ENCODE measurements at regions not wholly inside any gene's neighbourhood (a gene's known extent, or its start where the extent isn't known, plus 50 kb on each side); places are given as distances from the start of the nearest gene placed in this dataset.

GRCh38 chr2:207290833-207291624 is 125.3 kb upstream of the KLF7 start:
- CTCF ChIA-PET = interaction anchor here (0.7 kb wide), 1 partner anchor 316 kb away, joined by 3 read pairs; no protein-coding TSS in a partner anchor
- no TSS peak for BruUV-seq (replicated peaks)
- in situ Hi-C loops (cut with HindIII; ENCODE audit: low pct_unique_long_range_greater_than_20kb, low sequenced_read_pairs) (no loop called here), intact Hi-C loops (cut with micrococcal nuclease; ENCODE audit: unreplicated experiment) (no loop called here)
- no peaks in the 10 kb centered on the region; the same call in 1 of the 2 replicates for H3K36me3 ChIP-seq (ENCODE audit: control insufficient read depth, insufficient read depth, low read length)
- H3K4me3 ChIP-seq (ENCODE audit: low read depth in 2 of 2, low read length in 2 of 2) = no peak overlapping the region
- DNase-seq (ENCODE audit: low read depth, low spot score) = no peak
- no peak for ATAC-seq
- no peak overlapping the region for H3K27ac ChIP-seq (ENCODE audit: low read length)
- TF ChIP-seq CTCF (IDR thresholded peaks at IDR 0.05) (no peak), SIN3A (IDR thresholded peaks at IDR 0.05; ENCODE audit: borderline replicate concordance, insufficient read depth, low read depth, low read length) (no peak), REST (IDR thresholded peaks at IDR 0.05; ENCODE audit: insufficient read depth in 1 of 2, low read depth in 2 of 2, low read length in 1 of 2) (no peak), POLR2AphosphoS5 (IDR thresholded peaks at IDR 0.05; ENCODE audit: low read depth, low read length) (no peak), TCF7L2 (IDR thresholded peaks at IDR 0.05; ENCODE audit: low read depth, low read length) (no peak)
- H3K27me3 ChIP-seq (ENCODE audit: control insufficient read depth, insufficient read depth, low read length) = no peaks in the 10 kb centered on the region
- POLR2A ChIA-PET = no interaction called here
- no peaks in the 10 kb centered on the region for H3K4me1 ChIP-seq (ENCODE audit: control insufficient read depth, insufficient read depth, low read length)
- H3K9me3 ChIP-seq (ENCODE audit: control insufficient read depth, insufficient read depth, low read depth, low read length) = no peaks in the 10 kb centered on the region

- BruUV-seq (replicated peaks) = no TSS peak
- Histone ChIP-seq H3K9me3 (ENCODE audit: control insufficient read depth, insufficient read depth, low read depth, low read length) (no peaks in the 10 kb centered on the region), H3K4me3 (ENCODE audit: low read depth in 2 of 2, low read length in 2 of 2) (no peak overlapping the region), H3K27ac (ENCODE audit: low read length) (no peak overlapping the region), H3K27me3 (ENCODE audit: control insufficient read depth, insufficient read depth, low read length) (no peaks in the 10 kb centered on the region), H3K36me3 (ENCODE audit: control insufficient read depth, insufficient read depth, low read length) (no peaks in the 10 kb centered on the region; the same call in 1 of the 2 replicates), H3K4me1 (ENCODE audit: control insufficient read depth, insufficient read depth, low read length) (no peaks in the 10 kb centered on the region)
- ChIA-PET POLR2A (no interaction called here), CTCF (interaction anchor here (0.7 kb wide), 1 partner anchor 316 kb away, joined by 3 read pairs; no protein-coding TSS in a partner anchor)
- intact Hi-C loops (cut with micrococcal nuclease; ENCODE audit: unreplicated experiment) = no loop called here
- in situ Hi-C loops (cut with HindIII; ENCODE audit: low pct_unique_long_range_greater_than_20kb, low sequenced_read_pairs) = no loop called here
- ATAC-seq (no peak), DNase-seq (ENCODE audit: low read depth, low spot score) (no peak)
- no peak for TF ChIP-seq CTCF (IDR thresholded peaks at IDR 0.05)
- no peak for TF ChIP-seq SIN3A (IDR thresholded peaks at IDR 0.05; ENCODE audit: borderline replicate concordance, insufficient read depth, low read depth, low read length)
- no peak for TF ChIP-seq REST (IDR thresholded peaks at IDR 0.05; ENCODE audit: insufficient read depth in 1 of 2, low read depth in 2 of 2, low read length in 1 of 2)
- TF ChIP-seq POLR2AphosphoS5 (IDR thresholded peaks at IDR 0.05; ENCODE audit: low read depth, low read length) = no peak
- TF ChIP-seq TCF7L2 (IDR thresholded peaks at IDR 0.05; ENCODE audit: low read depth, low read length) = no peak
Measured at GRCh38 chr2:207291625-207292252, 126.0 kb upstream of the KLF7 start.

All from Panc1 (cell line).